ENCODE measurements at regions not wholly inside any gene's neighbourhood (a gene's known extent, or its start where the extent isn't known, plus 50 kb on each side); places are given as distances from the start of the nearest gene placed in this dataset.

DNA sequence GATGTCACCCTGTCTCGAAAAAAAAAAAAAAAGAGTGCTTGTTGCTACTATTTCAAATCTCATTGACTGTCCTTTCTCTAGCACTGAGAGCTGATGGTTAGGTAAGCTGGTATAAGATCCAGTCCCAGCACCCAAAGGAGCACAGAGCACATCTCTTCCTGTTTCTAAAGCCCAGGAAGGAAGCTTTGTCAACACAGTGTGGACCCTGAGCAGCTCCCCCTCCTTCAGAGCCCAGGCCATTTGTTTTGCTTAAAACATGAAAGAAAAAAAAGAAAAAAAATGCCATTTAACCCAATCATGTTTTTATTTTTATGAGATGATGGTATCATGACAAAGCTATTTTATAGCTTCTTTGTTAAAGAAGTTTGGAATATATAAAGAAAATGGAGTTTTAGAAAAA, 184.1 kb upstream of the DUSP10 start:
- TF ChIP-seq CTCF (conservative IDR thresholded peaks at IDR 0.05; ENCODE audit: low read depth, low read length) (no peak), EZH2phosphoT487 (IDR thresholded peaks at IDR 0.05; ENCODE audit: borderline replicate concordance, low read length) (no peak), EZH2 (IDR thresholded peaks at IDR 0.05; ENCODE audit: low read length, unreplicated experiment) (no peak)

Measured in PC-3 (cell line).